Stimulated activated CD4-positive, alpha-beta T cell treated with anti-CD3 and anti-CD28 coated beads, Interleukin-12 subunit alpha, Interleukin-12 subunit beta, amount 100 ng/mL, for 4 hours (primary cell): ENCODE measurements at regions not wholly inside any gene's neighbourhood (a gene's known extent, or its start where the extent isn't known, plus 50 kb on each side); places are given as distances from the start of the nearest gene placed in this dataset.

Experiments used
- DNase-seq: peaks from one replicate; pipeline ENCODE4 v3.0.0-alpha.2; 2020

DNA sequence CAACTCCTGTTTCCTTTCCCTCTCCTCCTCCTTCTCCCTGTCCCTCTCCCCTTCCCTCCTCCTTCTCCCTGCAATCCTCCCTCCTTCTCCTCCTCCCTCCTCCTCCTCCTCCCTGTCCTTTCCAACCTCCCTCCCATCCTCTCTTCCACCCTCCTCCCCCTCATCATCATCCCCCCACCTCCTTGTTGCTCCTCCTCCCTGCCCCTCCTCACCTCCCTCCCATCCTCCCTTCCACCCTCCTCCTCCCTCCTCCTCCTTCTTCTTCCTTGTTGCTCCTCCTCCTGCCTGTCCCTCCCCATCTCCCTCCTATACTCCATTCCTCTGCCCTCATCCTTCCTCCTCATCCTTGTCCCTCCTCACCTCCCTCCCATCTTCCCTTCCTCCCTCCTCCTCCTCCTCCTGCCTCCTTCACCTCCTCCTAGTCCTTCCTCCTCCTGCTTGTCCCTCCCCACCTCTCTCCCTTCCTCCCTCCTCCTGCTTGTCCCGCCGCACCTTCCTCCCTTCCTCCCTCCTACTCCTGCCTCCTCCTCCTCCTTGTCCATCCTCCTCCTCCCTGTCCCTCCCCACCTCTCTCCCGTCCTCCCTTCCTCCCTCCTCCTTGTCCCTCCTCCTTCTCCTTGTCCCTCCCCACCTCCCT lies 222.5 kb downstream of the IRF8 start:
- DNase-seq, result no peak

DNA sequence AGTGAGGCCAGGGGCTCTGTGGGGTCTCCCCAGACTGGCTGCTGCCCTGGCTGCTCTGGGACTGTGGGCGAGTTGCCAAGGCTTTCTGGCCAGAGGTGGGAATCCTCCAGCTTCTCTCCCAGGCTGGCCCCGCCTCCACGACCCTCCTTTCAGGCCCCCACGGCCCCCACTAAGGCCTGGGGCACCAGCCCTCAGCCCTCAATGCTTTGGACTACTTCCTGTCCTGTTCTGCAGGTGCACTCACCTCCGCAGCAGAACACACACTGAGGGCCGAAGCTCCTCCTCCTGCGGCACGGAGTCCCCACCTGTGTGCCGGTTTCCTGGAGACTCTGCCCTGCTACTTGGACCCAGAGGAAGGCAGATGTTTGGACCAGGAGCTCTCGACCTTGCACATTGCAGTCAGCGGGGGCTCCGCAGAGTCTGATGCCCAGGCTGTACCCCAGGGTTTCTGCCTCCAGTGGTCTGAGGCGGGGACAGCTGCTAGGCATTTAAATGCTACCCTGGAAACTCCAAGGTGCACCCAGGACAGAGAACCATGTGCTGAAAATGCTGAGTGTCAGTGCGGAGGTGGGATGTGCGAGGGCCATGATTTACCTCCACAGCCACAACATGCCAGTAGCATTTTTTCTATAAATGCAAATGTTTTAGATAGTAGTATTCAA lies 223.8 kb downstream of the IRF8 start:
- no peak for DNase-seq

DNA sequence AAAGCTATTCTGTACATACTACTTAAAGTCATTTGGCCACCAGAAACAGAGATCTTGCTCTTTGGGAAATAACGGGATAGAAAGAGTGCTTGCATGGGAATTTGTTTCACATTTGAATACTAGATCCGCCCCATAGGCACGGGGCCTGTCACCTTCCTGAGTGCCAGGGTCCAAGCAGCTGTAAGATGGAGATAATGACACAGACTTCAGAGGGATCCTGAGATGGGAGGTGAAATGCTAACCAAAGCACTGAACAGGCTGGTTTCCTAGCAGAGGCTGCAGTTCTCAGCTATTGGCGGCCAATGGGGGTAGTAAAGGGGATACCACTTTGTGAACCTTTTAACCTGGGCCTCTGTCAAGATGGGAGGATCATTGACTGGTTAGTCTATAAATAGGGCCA lies 225.4 kb downstream of the IRF8 start:
- no peak for DNase-seq

DNA sequence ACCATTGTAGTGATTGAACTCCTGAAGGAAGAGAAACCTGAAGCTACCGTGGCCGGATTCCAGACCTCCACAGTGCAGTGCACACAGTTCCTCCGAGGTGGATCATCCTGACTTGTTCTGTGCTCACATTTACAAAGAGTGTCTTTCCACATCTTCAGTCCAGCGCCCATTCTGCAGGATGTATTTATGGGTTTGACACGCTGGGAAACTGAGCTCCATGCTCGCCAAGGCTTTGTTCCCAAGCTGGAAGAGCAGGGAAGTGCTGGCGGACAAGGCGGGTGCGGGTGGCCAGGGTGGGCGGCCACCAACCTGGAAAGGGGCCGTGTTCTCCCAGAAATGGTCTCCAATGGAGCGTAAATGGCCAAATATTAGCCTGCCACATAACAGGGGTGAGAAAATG lies 227.9 kb downstream of the IRF8 start:
- DNase-seq, result no peak

DNA sequence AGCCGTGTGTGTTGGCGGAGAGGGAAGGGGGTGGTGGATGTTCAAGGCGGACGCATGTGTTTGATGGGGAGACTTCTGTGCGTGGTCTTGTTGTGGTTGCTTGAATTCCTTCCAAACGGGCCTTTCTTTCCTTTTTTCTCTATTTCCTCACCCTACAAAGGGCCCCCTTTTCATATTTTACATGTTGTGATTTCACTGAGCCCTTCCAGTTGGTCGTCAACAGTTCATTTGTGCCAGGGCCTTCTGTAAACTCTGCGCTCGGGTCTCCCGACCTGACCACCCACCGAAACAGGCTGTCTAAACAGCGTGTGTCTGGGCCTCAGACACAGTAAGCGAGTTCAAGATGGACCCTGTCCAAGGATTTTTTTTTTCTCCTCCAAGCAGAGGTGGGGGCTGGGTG lies 228.4 kb downstream of the IRF8 start:
- no peak for DNase-seq

DNA sequence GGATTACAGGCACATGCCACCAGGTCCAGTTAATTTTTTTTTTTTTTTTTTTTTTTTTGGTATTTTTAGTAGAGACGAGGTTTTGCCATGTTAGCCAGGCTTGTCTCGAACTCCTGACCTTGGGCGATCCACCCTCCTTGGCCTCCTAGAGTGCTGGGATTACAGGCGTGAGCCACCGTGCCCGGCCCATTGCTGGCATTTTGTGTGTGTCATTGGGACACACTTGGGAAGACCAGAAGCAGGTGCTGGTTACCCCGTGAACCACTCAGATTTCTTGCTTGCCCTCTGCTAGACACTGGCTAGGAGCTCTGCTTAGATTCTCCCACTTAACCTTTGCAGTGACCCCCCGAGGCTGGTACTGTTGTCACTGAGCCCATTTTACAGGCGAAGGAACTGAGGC lies 229.3 kb downstream of the IRF8 start:
- no peak for DNase-seq

DNA sequence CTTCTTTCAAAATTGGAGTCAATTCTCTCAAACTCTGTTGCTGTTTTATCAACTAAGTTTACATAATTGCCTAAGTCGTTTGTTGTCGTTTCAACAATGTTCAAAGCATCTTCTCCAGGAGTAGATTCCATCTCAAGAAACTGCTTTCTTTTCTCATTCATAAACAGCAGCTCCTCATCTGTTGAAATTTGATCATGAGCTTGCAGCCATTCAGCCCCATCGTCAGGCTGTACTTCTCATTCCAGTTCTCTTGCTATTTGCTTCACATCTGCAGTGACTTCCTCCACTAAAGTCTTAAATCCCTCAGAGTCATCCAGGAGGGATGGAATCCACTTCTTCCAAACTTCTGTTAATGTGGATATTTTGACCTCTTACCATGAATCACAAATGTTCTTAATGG lies 230.6 kb downstream of the IRF8 start:
- no peak for DNase-seq

DNA sequence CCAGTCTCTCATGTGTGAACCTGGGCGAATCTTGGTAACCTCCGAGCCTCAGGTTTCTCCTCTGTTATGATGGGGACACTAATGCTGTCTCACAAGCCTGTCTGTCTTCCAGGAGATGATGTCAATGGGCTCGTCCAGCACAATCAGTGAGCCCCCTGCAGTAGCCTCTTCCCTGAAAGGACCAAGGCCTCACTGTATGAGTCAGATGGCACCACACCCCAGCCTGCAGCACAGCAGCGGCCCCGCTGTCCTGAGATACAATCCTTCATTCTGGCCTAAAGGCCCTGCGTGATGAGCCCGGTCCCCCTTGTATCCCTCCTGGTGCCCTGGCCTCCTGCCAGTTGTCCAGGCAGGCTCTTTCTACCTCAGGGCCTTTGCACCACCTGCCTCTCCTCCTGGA lies 234.4 kb downstream of the IRF8 start:
- no peak for DNase-seq

DNA sequence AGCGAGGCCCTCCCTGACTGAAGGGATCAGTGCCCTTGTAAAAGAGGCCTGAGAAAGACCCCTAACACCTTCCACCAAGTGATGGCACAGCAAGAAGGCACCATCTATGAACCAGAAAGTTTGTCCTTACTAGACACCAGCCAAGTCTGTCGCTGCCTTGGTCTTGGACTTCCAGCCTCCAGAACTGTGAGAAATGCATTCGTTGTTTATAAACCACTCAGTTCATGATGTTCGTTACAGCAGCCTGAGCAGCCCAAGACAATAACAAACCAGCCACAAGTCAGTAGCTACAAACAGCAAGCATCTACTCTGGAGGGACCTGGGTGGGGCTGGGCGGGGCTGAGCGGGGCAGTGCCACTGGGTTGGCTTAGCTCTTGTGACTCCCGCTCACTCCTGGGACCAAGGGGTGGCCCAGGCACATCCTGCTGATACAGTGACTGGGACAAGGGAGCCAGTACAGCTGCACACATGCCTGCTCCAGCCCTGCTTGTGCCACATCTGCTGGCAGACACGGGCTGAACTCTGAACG lies 234.9 kb downstream of the IRF8 start:
- DNase-seq, result no peak

DNA sequence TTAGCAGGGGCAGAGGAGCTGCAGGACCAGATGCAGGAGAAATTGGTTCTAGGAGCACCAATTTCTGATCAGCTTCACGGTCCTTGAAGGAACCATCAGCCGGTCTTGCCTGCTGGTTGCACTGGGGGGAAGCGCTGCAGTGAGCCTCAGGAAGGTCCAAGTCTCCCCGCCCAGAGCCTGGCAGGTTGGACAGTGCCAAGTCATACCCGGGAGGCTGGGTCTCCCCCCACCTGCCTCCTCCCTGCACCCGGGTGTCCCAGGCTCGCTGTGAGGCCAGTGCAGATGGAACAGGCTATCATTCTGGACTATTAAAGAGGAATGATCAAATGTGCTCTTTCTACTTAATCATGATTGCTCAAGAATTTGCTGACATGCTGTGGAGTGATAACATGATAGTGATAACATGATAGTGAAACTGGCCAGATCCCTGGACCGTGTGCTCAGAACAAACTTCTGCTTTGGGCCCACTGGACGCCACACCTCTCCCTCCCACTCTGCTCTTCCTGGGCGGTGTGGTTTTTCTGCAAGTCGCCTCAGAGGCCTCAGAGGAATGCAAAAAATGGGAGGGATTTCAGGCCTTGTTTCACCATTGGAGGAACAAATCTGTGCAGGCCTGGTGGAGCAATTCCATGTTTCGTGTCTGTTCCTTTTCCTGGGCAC lies 236.0 kb downstream of the IRF8 start:
- no peak for DNase-seq

DNA sequence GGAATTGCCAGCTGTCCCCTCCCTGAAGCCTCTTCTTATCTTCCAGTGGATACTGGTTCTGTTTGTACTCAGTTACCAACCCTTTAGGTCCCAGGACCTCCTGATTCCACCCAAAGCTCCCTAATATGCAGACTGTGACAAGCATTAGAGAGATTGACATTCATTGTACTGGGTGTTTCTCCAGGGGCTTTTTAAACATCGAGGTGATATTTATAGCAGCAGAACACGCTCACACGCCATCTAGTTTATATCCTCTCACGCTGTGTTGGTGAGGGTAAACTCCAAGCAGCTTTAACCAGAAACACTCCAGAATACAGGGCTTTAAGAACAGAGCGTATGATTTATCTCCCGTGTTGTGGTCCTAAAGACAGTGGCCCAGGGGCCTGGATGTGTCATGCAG lies 238.4 kb downstream of the IRF8 start:
- no peak for DNase-seq

DNA sequence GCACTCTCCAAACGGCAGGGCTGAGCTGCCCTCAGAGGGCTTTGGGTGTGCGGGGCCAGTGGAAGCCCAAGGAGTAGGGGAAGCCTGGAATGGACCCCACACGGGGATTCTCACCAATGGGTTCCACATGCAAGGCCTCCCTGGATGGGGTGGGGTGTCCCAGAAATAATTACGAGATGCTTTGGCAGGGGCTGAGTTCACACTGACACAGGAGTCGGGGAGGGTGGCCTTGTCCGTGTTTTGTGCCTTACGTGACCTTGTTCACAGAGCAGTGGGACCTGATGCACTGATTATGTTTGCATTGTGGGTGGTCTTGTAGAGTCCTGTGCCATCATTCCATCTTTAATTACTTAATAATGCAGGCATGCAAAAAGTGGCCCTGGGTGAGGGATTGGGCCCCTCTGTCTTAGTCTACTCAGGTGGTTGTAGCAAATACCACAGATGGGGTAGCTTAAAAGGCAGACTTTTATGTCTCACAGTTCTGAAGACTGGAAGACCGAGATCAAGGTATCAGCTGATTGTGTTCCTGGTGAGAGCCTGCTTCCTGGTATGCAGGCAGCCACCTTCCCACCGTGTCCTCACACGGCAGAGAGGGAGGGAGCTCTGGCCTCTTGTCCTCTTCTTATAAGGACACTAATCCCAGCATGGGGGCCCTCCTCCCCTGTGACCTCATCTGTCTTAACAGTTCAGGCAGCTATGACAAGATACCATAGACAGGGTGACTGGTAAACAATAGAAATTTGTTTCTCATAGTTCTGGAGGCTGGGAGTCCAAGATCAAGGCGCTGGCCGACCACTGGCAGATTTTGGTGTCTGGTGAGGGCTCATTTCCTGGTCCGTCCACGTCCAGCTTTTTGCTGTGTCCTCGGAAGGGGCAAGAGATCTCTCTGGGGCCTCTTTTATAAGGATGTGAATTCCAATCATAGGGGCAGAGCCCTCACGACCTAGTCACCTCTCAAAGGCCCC lies 239.4 kb downstream of the IRF8 start:
- no peak for DNase-seq

DNA sequence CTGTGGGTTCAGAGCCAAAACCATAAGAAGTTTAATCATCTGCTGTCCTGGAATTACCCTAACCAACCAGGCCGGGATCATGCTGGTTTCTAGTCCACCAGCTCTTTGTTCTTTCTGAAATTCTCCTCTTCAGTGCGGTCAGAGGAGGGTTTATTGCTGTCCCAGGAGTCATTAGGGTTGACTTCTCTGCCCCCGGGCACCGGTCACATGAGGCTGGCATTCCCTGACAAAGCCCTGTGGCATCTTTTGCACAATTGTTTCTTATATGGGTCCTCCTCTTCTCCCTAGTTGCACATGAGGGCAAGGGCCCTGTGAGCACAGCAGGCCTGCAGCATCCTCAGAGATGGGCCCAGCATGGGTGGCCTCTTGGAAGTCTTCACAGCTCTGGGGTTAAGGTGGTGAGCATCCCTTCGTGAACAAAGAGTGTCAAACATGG lies 243.9 kb downstream of the IRF8 start:
- no peak for DNase-seq

DNA sequence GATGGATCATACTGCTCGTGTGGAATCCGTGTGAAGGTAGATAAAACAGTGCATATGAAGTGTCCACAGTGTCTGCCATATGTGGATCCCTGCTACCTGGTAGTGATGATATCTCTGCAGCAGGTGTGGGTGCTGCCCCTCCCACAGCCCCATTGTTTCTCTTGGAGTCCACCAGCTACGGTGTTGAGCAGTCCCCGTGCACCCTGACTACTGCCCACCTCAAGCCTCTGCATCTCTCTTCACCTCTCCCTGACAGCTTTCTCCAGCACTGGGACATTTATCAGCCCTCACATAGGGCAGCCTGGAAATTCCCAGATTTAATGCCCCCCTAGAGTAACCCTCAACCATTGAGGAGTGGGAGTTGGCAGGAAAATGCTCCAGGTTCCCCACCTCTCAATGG lies 244.7 kb downstream of the IRF8 start:
- DNase-seq, result no peak

DNA sequence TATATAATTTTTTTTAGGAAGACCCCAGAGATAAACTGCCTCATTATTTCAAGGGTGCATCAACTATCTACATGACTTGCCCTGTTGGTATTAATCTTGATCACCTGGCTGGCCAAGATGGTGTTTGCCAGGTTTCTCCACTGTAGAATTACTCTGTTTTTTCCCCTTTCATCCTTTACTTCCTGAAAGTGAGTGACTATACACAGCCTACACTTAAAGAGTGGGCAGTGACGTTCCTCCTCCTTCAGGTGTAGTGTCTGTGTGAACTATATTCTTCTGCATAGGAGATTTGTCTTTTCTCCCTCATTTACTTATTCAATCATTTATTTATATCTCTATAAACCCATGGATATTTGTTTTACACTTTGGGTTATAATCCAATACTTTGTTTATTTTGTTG lies 246.7 kb downstream of the IRF8 start:
- no peak for DNase-seq

DNA sequence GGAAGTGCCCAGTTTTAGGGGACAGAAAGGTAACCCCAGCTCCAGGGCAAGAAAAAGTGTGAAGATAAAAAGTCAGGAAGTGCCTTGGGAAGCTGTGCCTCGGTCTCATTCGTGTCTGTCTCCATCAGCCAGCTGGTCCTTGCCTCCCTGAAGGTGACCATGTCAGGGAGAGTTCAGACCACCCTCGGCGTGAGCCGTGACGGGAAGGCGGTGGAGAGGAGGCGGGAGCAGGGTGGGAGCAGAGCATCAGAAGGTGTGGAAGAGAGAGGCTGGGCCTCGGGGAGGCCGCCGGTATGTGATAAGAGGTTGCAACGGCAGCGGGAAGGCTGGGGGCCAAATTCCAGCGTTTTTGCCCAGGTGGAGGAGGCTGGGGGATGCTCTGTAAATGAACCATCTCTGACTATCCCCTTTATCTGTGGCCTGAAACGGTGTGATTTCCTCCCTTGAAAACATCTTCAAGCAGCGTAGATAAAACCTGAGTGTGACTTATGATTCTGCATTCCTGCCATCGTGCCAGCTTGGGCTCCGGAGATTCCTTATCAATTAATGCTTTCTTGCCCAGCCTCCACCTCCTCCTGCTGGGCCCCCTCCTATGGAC lies 251.8 kb downstream of the IRF8 start:
- no peak for DNase-seq

DNA sequence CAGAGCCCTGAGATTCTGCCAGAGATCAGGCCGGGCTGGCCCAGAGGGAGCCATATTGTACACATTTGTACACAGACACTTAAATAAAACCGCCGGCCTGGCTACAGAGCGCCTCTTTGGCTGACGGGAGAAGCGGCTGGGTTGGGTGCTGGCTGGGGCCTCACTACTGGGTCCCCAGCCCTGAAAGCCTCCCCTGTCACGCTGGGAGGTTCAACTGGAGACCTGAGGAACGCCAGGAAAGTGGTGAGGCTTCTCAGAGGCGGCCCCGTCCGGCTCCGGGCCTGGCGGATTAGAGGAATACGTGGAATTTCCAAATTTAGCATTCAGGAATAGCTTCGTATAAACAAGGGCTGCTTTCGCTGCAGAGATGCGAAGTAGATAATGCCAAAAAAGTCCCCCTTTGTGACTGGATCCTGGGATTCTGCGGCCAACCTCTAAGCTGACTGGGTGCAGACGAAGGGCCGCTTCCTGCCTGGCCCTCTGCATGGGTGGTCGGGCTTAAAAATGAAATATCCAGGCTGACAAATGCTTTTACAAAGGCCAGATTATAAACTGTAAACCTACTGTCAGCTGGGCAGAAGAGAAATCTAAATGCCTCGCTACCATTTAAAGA lies 252.4 kb downstream of the IRF8 start:
- no peak for DNase-seq

DNA sequence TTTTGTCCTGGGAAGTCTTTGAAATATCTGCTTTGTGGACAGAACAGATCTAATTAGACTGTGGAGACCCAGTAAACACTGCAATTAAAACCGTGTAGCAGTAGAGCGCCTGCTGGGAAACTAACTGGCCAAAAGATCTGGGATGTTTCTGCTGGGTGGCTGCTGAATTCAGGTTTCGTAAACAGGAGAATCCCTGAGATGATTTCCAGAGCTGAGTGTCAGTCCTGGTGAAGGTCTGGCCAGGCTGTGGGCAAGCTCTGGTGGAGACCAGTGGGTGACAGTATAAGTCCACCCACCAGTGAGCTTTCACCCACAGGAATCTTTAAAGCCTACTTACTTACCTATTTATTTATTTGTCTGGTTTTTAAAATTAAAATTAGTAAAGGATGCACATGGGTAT lies 257.2 kb downstream of the IRF8 start:
- no peak for DNase-seq

DNA sequence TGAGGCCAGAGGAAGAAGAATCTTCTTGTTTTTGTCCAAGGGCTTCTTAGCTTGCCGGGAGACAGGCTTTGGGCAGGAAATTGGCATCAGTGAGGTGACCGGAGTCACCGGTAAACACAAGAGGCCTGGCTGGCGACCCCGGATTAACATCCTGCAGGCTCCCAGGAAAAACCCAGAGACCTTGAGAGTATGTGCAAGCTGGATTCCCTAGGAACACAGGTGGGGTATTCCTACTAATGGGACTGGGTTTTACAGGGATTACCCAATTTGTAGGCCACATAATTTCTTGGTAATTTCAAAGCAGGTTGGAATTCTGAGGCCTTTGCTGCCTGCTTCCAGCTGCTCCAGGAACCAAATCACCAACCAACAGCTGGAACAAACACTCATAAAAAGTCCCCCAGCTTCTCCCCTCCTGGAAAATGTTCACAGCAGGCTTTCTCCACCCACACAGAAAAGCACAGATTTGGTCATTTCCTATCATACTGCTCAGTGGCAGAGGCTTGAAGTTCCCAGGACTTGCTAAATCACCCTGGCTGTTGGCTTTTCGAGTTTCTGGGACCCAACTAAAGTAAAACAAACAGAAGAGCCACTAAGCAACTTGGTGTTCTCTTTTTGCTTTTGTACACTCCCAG lies 258.8 kb downstream of the IRF8 start:
- DNase-seq, result no peak

DNA sequence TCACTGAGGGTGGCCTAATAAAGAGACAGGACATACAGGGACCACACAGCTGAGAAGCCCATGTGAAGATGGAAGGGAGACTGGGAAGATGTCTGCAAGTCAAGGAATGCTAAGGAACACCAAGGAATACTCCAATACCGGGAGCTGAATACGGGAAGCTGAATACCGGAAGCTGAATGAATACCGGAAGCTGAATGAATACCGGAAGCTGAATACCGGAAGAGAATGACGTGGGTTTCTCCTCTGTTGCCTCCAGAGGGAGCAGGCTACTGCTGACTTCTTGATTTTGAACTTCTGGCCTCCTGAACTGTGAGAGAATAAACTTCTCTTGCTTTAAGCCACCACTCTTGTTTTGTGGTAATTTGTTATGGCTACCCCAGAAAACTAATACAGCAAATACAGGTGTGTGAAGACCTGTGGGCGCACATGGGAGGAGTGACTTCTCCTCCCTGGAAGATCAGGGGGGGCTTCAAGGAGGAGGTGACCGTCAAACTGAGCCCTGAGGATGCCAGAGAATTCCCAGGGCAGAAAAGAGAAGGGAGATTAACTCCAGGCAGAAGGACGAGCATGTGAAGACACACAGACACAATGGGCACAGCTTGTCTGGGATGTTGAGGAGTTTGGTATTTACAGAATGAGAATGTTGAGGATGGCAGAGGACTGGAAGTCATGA lies 259.9 kb downstream of the IRF8 start:
- no peak for DNase-seq

DNA sequence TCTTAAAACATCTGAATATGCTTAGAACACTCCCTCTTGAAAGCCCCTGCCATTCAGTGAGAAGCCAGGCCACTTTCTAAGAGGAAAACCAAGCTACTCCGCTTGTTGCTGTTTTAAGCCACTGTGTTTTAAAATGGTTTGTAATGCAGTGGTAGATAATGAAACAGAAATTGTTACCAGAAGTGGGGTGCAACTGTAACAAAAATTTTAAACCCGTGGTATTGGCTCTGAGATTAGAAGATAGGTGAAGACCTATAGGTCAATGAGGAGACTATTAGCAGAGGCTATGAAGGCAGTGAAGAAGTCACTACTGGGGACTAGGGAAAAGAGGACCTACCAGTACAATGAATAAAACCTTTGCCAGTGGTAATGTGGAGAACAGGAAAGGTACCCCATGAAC lies 266.5 kb downstream of the IRF8 start:
- DNase-seq, result no peak
